SIG-M5 treated with dmso at 0.1 percent for 504 hours (cell line): ENCODE measurements at regions not wholly inside any gene's neighbourhood (a gene's known extent, or its start where the extent isn't known, plus 50 kb on each side); places are given as distances from the start of the nearest gene placed in this dataset.

Experiments used
- DNase-seq: peaks from one replicate; lab custom pipeline; 2025; ENCODE audit not compliant: unreplicated experiment; lab: John Stamatoyannopoulos, UW

- DNase-seq, result no peak
These were observed 175.9 kb downstream of the BAMBI start for GRCh38 chr10:28853195-28853594.

GRCh38 chr10:28857164-28857563 lies 179.8 kb downstream of the BAMBI start:
- DNase-seq, result no peak

DNA sequence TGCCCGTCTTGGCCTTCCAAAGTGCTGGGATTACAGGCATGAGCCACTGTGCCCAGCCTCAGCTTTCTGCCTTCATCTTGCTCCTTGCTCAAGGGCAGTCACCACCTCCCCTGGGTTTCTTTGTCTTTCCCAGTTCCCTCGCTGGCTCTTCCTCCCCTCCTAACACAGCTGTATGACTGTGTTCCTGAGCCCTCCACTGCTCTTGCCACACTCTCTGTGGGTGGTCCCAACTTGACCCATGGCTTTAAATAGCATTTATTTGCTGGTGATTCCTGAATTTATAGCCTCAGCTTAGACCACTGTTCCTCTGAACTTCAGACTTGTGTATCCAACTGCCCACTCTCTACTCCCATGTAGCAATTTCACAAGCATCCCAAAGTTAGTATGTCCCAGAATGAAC lies 181.3 kb downstream of the BAMBI start:
- no peak for DNase-seq

DNA sequence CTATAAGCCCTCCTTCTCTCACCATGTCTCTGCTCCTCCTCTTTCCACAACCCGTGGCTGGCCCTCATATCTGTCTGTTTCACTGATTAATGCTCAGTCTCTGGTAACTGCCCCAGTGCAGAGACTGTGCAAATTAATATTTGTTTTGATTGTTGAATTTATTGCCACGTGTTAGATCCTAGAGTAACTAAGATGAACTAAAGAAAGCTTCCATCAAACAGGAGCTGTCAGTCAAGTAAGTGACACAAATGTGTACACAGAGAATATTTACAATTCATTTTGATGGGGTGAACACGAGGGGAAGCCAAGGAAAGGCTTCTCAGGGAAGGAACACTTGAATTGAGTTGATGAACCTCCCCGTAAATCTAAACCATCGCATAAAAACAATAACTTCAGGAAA lies 182.5 kb downstream of the BAMBI start:
- DNase-seq, result no peak

DNA sequence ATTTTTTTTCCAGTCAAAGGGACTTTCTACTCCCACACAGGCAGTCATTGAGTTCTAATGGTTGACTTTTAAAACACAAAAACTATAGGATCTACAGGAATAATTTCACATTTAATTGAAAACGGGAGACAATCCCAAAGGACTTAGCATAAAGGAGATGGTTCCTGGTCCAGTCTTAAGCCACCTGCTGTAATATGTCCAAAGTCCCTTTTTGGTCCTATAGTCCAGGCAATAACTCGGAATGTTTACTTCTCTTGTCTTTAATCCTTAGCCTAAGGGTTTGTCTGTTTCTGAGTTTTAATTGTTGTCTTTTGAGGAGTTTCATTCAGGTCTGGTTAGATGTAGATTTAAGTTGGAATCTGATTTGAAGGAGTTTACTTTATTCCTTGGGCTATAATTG lies 184.9 kb downstream of the BAMBI start:
- no peak for DNase-seq

DNA sequence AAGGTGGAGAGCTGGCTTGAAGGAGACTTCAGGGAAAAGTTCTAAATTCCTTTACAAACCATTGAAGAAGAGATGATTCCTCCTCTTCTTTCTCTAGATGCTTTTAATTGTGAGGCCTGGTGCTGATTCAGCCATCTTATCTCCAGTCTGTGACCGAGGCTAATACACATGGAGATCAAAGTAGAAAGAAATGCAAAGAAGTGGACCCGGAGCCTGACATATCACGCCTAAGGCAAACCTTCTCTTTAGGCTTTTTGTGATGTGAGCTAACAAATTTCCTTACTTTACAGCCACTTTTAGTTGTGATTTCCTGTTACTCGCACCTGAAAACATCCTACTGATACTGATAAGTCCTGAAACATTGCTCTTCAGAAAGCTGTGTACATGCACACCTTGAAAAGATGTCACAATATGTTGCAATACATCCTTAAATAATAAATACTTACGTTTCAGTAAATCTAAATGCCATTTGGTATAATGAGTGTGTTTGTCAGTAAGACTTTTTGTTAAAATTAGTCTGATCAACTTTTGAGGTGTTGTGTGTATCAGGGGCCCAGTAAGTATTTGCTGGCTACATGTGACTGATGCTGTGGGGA lies 192.4 kb downstream of the BAMBI start:
- DNase-seq, result no peak

DNA sequence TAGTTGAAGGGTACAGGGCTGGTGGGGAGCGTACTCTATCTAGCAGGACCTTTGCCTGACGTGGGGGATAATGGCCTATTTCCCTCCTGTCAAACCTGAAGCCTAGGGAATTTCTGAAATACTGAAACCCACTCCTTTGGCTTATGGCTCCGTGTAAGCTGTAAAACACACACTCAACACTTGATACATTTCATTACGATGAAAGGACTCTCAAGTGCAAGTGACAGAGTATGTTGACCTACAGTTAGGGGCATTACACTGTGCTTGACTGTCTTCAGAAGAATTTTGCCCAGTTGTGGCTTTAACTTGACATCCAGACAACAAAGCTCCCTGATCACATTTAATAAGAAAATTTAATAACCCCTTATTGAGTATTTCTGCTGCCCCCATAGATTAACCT lies 194.3 kb downstream of the BAMBI start:
- no peak for DNase-seq

DNA sequence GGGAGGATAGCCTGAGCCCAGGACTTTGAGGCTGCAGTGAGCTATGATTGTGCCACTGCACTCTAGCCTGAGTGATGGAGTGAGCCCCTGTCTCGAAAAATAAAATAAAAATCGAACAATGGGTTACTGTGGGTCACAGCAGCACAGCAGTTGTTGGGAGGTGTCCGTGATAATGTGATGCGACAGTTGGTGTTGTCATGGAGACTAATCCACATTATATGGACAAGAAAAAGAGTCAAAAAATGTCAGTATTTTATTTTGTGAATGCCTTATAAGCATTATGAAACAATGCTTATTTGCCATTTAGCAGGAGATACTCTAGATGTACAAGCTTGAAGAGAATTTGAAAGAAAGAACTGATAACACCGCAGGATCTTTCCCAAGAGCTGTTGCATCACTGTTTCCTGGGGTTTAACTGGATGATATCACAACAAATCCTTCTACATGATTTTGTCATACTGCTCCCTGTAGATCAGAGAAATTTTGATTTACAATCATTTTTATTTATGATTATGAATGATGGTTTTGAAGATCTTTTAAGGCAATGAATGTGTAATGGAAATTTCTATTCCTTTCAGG lies 195.4 kb downstream of the BAMBI start:
- no peak for DNase-seq

GRCh38 chr10:28873540-28873939 lies 196.2 kb downstream of the BAMBI start:
- DNase-seq, result no peak

DNA sequence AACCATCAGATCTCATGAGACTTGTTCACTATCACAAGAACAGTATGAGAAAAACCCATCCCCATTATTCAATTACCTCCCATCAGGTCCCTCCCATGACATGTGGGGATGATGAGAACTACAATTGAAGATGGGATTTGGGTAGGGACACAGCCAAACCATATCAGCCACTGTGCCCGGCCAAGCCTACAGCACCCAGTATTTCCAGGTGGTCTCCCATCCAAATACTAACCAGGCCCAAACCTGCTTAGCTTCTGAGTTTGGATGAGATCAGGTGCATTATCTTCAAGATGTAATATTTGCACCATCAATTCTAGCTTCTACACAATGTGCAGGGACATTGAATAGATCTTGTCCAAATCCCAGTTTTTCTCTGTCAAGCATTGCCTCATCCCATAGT lies 196.9 kb downstream of the BAMBI start:
- no peak for DNase-seq

DNA sequence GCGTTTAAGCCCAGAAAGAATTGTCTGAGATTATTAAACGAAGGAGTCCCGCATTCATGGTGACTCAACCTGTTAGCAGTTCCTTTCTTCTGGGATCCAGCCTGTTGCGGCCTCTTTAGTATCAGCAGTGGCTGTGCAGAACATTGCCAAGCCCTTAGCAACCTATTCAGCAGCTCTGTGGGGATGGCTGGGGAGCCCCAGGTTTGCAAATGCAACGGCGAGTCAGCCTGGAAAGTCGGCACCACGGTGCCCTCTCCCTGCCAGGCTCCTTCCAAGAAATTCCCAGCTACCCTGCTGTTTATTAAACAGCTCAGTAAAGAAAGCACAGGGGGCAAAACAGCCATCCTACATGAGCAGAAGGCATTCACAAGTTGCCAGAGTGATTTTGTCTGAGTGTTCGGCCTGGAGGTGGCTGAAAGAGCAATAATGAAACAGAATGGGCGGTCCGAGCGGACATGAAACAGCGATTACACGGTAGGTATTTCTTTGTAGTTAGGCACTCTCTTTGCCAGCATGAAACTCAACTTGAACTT lies 198.3 kb downstream of the BAMBI start:
- no peak for DNase-seq

DNA sequence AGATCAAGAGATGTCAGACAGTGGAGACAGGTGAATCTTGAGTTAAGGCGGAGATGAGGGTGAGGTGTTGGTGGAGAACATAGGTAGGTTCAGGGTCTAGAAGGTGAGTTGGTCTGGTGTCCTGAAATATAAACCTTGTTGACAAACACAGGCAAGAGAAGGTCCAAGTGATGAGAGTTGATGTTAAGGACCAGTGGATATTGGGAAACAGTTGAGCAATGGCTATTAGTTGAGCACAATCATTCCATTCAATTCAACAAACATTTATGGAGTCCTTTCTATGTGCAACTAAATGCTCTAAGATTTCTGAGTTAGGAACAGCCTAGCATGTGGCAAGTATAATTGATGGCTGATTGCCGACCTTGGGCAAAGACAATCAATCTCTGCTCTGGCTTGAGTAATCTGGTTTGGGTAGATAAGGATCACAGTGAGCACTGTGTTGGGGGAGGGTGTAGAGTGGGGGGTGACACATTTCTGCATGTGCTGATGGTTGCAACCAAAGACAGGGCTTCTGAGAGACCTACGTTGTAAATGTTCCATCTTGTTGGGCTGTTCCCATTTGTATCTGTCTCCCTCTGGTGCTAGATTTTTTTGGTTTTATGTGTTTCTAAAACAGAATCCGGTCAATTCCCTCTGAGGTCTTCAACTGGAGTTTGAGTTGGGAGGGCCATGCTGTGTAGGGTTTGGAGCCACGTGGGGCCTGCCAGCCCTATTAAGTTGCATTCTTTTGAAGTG lies 201.1 kb downstream of the BAMBI start:
- no peak for DNase-seq

- no peak for DNase-seq
These were observed 201.9 kb downstream of the BAMBI start for GRCh38 chr10:28879246-28879645.

GRCh38 chr10:28879875-28880682 lies 202.8 kb downstream of the BAMBI start:
- DNase-seq, result no peak

DNA sequence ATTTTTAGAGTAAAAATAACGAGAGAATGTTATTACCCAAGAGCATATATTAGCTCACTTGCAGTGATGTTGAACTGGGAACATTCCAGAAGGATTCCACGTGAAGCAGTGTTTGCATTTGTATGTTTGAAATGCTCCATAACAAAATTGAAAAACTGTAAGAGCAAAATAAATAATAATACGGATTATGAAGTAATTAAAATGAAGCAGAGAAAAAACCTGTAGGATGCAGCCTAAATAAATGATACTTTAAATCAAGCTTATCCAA lies 203.3 kb downstream of the BAMBI start:
- no peak for DNase-seq

DNA sequence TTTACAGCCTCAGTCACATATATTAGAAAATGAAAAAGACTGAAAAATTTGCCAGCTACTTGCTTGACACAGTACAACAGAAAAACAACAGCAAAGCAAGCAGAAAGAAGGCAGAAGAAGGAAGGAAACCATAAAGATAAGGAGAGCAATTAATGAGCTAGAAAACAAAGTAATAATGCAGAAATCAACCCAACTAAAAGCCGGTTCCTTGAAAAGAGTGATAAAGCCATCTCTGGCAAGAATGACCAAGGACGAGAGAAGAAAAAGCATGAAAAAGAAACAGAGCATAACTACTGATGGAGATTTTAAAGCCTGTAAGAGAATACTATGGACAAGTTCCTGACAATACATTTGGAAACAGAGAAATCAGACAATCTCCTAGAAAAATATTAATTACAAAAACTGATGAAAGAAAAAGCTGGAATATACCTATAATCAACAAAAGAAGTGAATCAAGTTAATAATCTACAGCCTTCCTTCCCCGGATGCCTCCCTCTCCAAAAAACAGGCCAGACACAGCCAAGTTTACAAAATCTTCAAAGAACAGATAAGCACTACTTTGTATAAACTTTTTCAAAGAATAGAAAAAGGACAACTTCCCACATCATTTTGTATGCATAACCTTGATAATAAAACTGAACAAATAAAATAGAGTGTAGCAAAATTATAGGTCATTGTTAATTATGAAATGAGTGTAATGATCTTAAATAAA lies 204.0 kb downstream of the BAMBI start:
- DNase-seq, result no peak

DNA sequence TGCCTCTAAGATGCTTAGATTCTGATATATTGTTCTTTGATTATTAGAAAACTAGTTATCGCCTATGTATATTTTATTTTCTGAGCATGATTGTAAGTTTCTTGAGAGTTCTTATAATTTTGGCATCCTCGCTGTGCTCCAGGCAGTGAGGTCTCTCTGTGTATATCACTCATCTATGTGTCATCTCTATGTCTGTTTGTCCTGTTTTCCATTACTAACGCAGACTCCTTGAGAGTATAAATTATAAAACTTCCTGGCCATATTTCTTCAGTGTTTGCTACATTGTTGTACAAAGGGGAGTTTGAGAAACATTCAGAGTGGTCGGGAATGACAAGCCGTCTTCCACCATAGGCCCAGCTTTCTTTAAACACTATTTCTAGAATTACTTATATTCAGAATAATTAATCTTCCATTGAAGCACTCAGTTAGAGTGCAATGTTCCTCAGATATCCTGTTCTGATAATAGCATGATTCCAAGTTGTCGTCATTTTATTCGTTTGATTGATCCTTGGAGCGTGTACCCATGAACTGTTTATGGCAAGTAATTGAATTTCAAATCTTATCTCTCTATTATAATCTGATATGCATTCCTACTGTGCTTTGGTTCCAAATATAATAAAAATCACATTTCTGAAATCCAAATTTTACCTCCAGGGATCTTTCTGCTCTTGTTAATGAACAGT lies 206.6 kb downstream of the BAMBI start:
- no peak for DNase-seq

DNA sequence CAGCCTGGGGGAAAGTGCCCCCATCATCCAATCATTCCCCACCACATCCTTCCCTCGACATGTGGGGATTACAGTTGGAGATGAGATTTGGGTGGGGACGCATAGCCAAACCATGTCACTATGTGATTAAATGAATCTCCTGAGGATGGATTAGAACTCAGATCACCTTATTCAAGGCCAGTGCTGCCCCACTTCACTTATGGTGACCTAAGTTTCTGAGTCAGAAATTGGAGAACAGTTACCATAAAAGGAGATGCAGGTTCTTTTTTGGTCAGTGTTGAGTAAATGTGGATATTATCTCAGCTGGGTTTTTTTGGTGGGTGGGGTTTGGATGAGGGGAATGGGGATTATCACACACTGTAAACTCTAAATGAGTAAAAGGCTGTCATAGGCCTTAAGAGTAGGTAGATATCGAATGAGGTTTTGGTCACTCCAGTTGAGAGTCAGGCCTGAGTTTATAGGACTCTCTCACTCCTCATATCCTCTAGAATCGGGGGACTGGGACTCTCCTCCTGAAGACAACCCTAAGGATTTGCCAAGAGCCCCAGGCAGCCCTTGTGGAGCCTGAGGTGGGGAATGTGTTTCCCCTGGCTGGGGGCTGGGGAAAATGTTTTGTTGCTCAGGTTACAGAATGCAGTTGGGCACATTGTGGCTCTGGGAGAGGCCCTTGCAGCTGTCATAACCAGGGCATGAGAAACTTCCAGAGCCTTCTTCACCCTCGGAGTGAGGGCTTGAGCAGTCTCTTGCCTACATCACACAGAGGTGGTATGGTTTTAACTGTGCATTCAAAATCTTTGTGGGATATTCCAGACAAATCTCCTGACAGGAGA lies 213.0 kb downstream of the BAMBI start:
- DNase-seq, result no peak

GRCh38 chr10:28891058-28891713 lies 213.9 kb downstream of the BAMBI start:
- no peak for DNase-seq
